B cell (primary cell): ENCODE measurements at regions not wholly inside any gene's neighbourhood (a gene's known extent, or its start where the extent isn't known, plus 50 kb on each side); places are given as distances from the start of the nearest gene placed in this dataset.

Experiments
- ATAC-seq: fragments of 200-7000 bp; cut with Tn5 transposase; one replicate; pipeline ENCODE4 v1.10.0; 2021; ENCODE audit warnings: low read depth, mild to moderate bottlenecking, moderate number of reproducible peaks, moderate library complexity
- CTCF ChIA-PET: fragments of 350-600 bp; sonication (Branson Sonifier 250); formaldehyde crosslinking; loops from one replicate; lab custom pipeline; 2021; ENCODE audit warnings: antibody characterized with exemption, inconsistent platforms; lab: Charles Lee
- POLR2A ChIA-PET: fragments of 350-600 bp; sonication (Branson Sonifier 250); formaldehyde crosslinking; loops from one replicate; lab custom pipeline; 2021; ENCODE audit warnings: antibody characterized with exemption; lab: Charles Lee
- DNase-seq: peaks from one replicate; pipeline ENCODE4 v3.0.0; 2013
- H2AFZ ChIP-seq: 2 replicates; pipeline ENCODE4 v1.6.1; 2012; ENCODE audit warnings: mild to moderate bottlenecking, low read depth, low read length; ENCODE audit not compliant: insufficient read depth, poor library complexity, severe bottlenecking
- H3K27ac ChIP-seq, 2 donors: 1 replicate in 1 of 2; 2 replicates in 1 of 2; pipeline ENCODE4 v1.5.1; 2012 to 2013; ENCODE audit warnings: low read length in 2 of 2, mild to moderate bottlenecking in 2 of 2, moderate library complexity in 1 of 2
- H3K27me3 ChIP-seq, 4 experiments: fragments of 200-600 bp in 1 of 4; sonication (generic) in 1 of 4; replicated peaks in 1 of 4; 1 replicate in 2 of 4; 2 replicates in 2 of 4; pipeline versions ENCODE4 v1.6.1 to v1.7.0; 2013 to 2016; ENCODE audit warnings: low read length in 3 of 4, mild to moderate bottlenecking in 2 of 4, mixed read lengths in 1 of 4, moderate library complexity in 1 of 4; ENCODE audit not compliant: insufficient read depth in 4 of 4, control insufficient read depth in 3 of 4; ENCODE audit errors: control extremely low read depth in 1 of 4
- H3K36me3 ChIP-seq, 2 experiments: replicated peaks in 1 of 2; 1 replicate in 1 of 2; 2 replicates in 1 of 2; pipeline versions ENCODE4 v1.6.1 to v1.7.1; 2013; ENCODE audit warnings: low read length in 1 of 2; ENCODE audit not compliant: insufficient read depth in 2 of 2, control insufficient read depth in 1 of 2; ENCODE audit errors: control extremely low read depth in 1 of 2, extremely low read depth in 1 of 2
- H3K4me1 ChIP-seq, 2 donors: fragments of 200-600 bp in 1 of 2; sonication (generic) in 1 of 2; 1 replicate in 1 of 2; 2 replicates in 1 of 2; pipeline versions ENCODE4 v1.5.1 to v1.6.1; 2013 to 2017; ENCODE audit warnings: low read length in 2 of 2; ENCODE audit not compliant: control insufficient read depth in 2 of 2, insufficient read depth in 2 of 2
- H3K4me2 ChIP-seq: replicated peaks from 2 replicates; pipeline ENCODE3; 2012; ENCODE audit warnings: mild to moderate bottlenecking, low read depth, low read length; ENCODE audit not compliant: poor library complexity, severe bottlenecking
- H3K4me3 ChIP-seq, 5 experiments: fragments of 200-600 bp in 1 of 5; sonication (generic) in 1 of 5; 1 replicate in 3 of 5; 2 replicates in 2 of 5; pipeline versions ENCODE4 v1.5.1 to v1.7.0; 2011 to 2016; ENCODE audit warnings: low read length in 4 of 5, mild to moderate bottlenecking in 4 of 5, low read depth in 2 of 5, control low read depth in 1 of 5, moderate library complexity in 1 of 5; ENCODE audit not compliant: insufficient read depth in 1 of 5; ENCODE audit errors: control extremely low read depth in 1 of 5, extremely low read depth in 1 of 5
- H3K79me2 ChIP-seq: fragments of 200-600 bp; sonication (generic); one replicate; pipeline ENCODE4 v1.6.0; 2016; ENCODE audit warnings: low read length; ENCODE audit not compliant: control insufficient read depth, insufficient read depth
- H3K9ac ChIP-seq: fragments of 200-600 bp; sonication (generic); 2 replicates; pipeline ENCODE4 v1.6.1; 2017; ENCODE audit warnings: mild to moderate bottlenecking, low read length, moderate library complexity
- H3K9me3 ChIP-seq, 3 donors: one replicate each; pipeline versions ENCODE4 v1.6.1 to v1.7.1; 2013; ENCODE audit warnings: low read length in 2 of 3; ENCODE audit not compliant: control insufficient read depth in 2 of 3, insufficient read depth in 1 of 3; ENCODE audit errors: control extremely low read depth in 1 of 3
- H4K20me1 ChIP-seq: 2 replicates; pipeline ENCODE4 v1.6.0; 2012; ENCODE audit warnings: mild to moderate bottlenecking, low read length; ENCODE audit not compliant: insufficient read depth, control insufficient read depth, poor library complexity, severe bottlenecking
- H3K27ac Mint-ChIP-seq: one replicate; pipeline ENCODE4 v1.8.0; 2021; ENCODE audit warnings: mixed read lengths
- H3K27me3 Mint-ChIP-seq: one replicate; pipeline ENCODE4 v1.8.0; 2021; ENCODE audit warnings: mixed read lengths
- H3K4me1 Mint-ChIP-seq: one replicate; pipeline ENCODE4 v1.8.0; 2021; ENCODE audit warnings: mixed read lengths
- H3K4me3 Mint-ChIP-seq: one replicate; pipeline ENCODE4 v1.8.0; 2021; ENCODE audit warnings: mixed read lengths
- H3K9me3 Mint-ChIP-seq: one replicate; pipeline ENCODE4 v1.8.0; 2022; ENCODE audit warnings: mixed read lengths; ENCODE audit not compliant: insufficient read depth
- EZH2 ChIP-seq: IDR thresholded peaks from 2 replicates; pipeline ENCODE4 v1.6.1; 2012; ENCODE audit warnings: borderline replicate concordance, low read depth, mild to moderate bottlenecking, moderate library complexity, low read length; ENCODE audit not compliant: insufficient read depth, poor library complexity, severe bottlenecking
- WGBS: methylation state at CpG from one replicate; pipeline ENCODE4 v1.1.5; 2013; ENCODE audit warnings: missing lambda C conversion rate; ENCODE audit not compliant: insufficient coverage; 5-methylcytosine and 5-hydroxymethylcytosine counted together
- intact Hi-C: fragments of 100-400 bp; cut with micrococcal nuclease; formaldehyde crosslinking; loops from one replicate; pipeline ENCODE4 v1.10.0; 2022
- TF ChIP-seq, protein P1 (sequence below): fragments of 200-600 bp; IDR thresholded peaks from one replicate; pipeline ENCODE4 v1.8.0; 2022; ENCODE audit warnings: antibody characterized with exemption, mild to moderate bottlenecking

DNA sequence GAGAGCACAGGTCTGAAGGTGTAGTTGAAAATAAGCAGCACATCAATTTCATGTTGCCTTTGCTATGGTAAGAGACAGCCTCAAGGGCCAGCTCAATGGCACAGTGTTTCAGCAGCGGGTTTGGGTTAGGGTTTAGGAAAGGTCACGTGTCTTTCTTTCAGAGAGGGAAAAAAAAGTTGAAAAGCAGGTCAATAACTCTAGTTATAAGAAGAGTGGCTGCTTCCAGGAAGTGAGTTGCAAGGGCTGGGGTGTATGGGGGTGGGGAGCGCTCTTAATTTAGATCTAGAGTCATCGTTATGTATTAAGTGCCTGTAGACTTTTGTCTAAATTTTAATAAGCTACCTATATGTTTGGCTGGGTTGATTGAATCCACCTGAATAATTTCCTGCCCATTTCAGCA is 118.5 kb upstream of the SPAG17 start:
- H3K4me3 Mint-ChIP-seq: no peak overlapping the region
- no peaks in the 10 kb centered on the region for H3K9me3 Mint-ChIP-seq
- no peaks in the 10 kb centered on the region for H3K4me1 Mint-ChIP-seq
- no peak overlapping the region for H3K4me3 ChIP-seq
- no peaks in the 10 kb centered on the region for H3K27me3 ChIP-seq
- no peaks in the 10 kb centered on the region for H3K9me3 ChIP-seq
- H3K27me3 Mint-ChIP-seq: no peaks in the 10 kb centered on the region
- no peaks in the 10 kb centered on the region for H4K20me1 ChIP-seq
- POLR2A ChIA-PET: no interaction called here
- TF ChIP-seq, protein P1, sequence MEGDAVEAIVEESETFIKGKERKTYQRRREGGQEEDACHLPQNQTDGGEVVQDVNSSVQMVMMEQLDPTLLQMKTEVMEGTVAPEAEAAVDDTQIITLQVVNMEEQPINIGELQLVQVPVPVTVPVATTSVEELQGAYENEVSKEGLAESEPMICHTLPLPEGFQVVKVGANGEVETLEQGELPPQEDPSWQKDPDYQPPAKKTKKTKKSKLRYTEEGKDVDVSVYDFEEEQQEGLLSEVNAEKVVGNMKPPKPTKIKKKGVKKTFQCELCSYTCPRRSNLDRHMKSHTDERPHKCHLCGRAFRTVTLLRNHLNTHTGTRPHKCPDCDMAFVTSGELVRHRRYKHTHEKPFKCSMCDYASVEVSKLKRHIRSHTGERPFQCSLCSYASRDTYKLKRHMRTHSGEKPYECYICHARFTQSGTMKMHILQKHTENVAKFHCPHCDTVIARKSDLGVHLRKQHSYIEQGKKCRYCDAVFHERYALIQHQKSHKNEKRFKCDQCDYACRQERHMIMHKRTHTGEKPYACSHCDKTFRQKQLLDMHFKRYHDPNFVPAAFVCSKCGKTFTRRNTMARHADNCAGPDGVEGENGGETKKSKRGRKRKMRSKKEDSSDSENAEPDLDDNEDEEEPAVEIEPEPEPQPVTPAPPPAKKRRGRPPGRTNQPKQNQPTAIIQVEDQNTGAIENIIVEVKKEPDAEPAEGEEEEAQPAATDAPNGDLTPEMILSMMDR: no peak
- no peak for TF ChIP-seq EZH2
- no peak overlapping the region for H3K27ac Mint-ChIP-seq
- no peak overlapping the region for H3K9ac ChIP-seq
- no peak overlapping the region for H2AFZ ChIP-seq
- CTCF ChIA-PET: no interaction called here
- DNase-seq: no peak
- no peak overlapping the region for H3K27ac ChIP-seq
- intact Hi-C loops: no loop called here
- H3K79me2 ChIP-seq: no peaks in the 10 kb centered on the region
- H3K4me2 ChIP-seq: no peak overlapping the region
- H3K36me3 ChIP-seq: no peaks in the 10 kb centered on the region
- H3K4me1 ChIP-seq: no peaks in the 10 kb centered on the region
- 57% methylated on average over 3 of the region's 4 CpGs for WGBS
- no peak for ATAC-seq

DNA sequence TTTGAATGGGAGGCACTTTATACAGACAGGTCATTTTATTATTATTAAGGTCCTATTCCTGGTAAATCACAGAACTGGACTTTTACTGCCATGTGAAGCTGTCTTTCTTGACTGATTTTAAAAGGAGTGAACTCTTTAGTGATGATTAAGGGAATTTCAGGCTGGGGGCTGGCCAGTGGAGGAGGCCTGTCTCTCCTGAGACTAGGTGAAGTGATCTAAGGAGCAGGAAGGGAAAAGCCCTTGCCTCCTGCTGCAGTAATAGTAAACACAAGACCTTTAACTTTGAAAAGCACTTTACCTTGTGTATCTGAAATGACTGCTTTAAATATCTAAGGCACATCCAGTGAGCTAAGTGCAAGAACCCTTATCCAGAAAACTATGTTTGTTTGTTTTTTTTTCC is 118.0 kb upstream of the SPAG17 start:
- H3K4me3 Mint-ChIP-seq: no peak overlapping the region
- no peaks in the 10 kb centered on the region for H3K9me3 Mint-ChIP-seq
- CTCF ChIA-PET: no interaction called here
- Histone ChIP-seq H3K9ac (no peak overlapping the region), H4K20me1 (no peaks in the 10 kb centered on the region), H3K4me1 (no peaks in the 10 kb centered on the region), H3K79me2 (no peaks in the 10 kb centered on the region), H3K36me3 (no peaks in the 10 kb centered on the region), H3K4me3 (no peak overlapping the region), H3K27me3 (no peaks in the 10 kb centered on the region), H3K4me2 (no peak overlapping the region), H3K9me3 (no peaks in the 10 kb centered on the region), H2AFZ (no peak overlapping the region), H3K27ac (no peak overlapping the region)
- no peaks in the 10 kb centered on the region for H3K27me3 Mint-ChIP-seq
- ATAC-seq: no peak
- DNase-seq: no peak
- H3K27ac Mint-ChIP-seq: no peak overlapping the region
- POLR2A ChIA-PET: no interaction called here
- intact Hi-C loops: no loop called here
- H3K4me1 Mint-ChIP-seq: no peaks in the 10 kb centered on the region
- TF ChIP-seq, protein P1: no peak
- TF ChIP-seq EZH2: no peak
